GM23248 (cell line): ENCODE measurements at regions not wholly inside any gene's neighbourhood (a gene's known extent, or its start where the extent isn't known, plus 50 kb on each side); places are given as distances from the start of the nearest gene placed in this dataset.
"Not testable (repeated sequence)": the region's sequence is repeated elsewhere in the genome, so short reads cannot be mapped to it uniquely, and the experiment has no call there.

Source experiments
- DNase-seq: peaks from one replicate; pipeline ENCODE4 v3.0.0-alpha.2; 2015
- H2AFZ ChIP-seq: fragments of 200-600 bp; sonication (generic); 2 replicates; pipeline ENCODE4 v1.6.1; 2016; ENCODE audit warnings: antibody characterized with exemption
- H3F3A ChIP-seq: fragments of 200-600 bp; sonication (generic); 2 replicates; pipeline ENCODE4 v1.6.1; 2016; ENCODE audit warnings: mild to moderate bottlenecking, antibody characterized with exemption, mixed run types; ENCODE audit not compliant: insufficient read depth
- H3K27ac ChIP-seq: fragments of 200-600 bp; sonication (generic); 2 replicates; pipeline ENCODE4 v1.5.1; 2016; ENCODE audit warnings: mild to moderate bottlenecking
- H3K27me3 ChIP-seq: fragments of 200-600 bp; sonication (generic); replicated peaks from 2 replicates; pipeline ENCODE4 v1.6.1; 2016; ENCODE audit warnings: mild to moderate bottlenecking; ENCODE audit not compliant: insufficient read depth
- H3K36me3 ChIP-seq: fragments of 200-600 bp; sonication (generic); 2 replicates; pipeline ENCODE4 v1.6.1; 2016; ENCODE audit warnings: low read depth, mild to moderate bottlenecking
- H3K4me1 ChIP-seq: fragments of 200-600 bp; sonication (generic); 2 replicates; pipeline ENCODE4 v1.6.1; 2016; ENCODE audit warnings: mild to moderate bottlenecking; ENCODE audit not compliant: insufficient read depth
- H3K4me2 ChIP-seq: fragments of 200-600 bp; sonication (generic); one replicate; pipeline ENCODE4 v1.6.1; 2016; ENCODE audit warnings: mild to moderate bottlenecking; ENCODE audit not compliant: unreplicated experiment
- H3K4me3 ChIP-seq: fragments of 200-600 bp; sonication (generic); 2 replicates; pipeline ENCODE4 v1.5.1; 2016; ENCODE audit warnings: mild to moderate bottlenecking
- H3K79me2 ChIP-seq: fragments of 200-600 bp; sonication (generic); 2 replicates; pipeline ENCODE4 v1.6.1; 2016; ENCODE audit warnings: mild to moderate bottlenecking; ENCODE audit not compliant: insufficient read depth
- H3K9ac ChIP-seq: fragments of 200-600 bp; sonication (generic); 2 replicates; pipeline ENCODE4 v1.6.1; 2016; ENCODE audit warnings: mild to moderate bottlenecking
- H3K9me2 ChIP-seq: fragments of 200-600 bp; sonication (generic); 2 replicates; pipeline ENCODE4 v1.6.1; 2016; ENCODE audit warnings: mixed run types, mild to moderate bottlenecking, moderate library complexity; ENCODE audit not compliant: insufficient read depth
- H3K9me3 ChIP-seq: fragments of 200-600 bp; sonication (generic); one replicate; pipeline ENCODE4 v1.6.1; 2017; ENCODE audit warnings: low read depth
- H4K20me1 ChIP-seq: fragments of 200-600 bp; sonication (generic); 2 replicates; pipeline ENCODE4 v1.6.0; 2016; ENCODE audit not compliant: insufficient read depth
- EZH2 ChIP-seq: fragments of 200-600 bp; sonication (generic); IDR thresholded peaks from 2 replicates; pipeline ENCODE4 v1.6.1; 2018; ENCODE audit warnings: antibody characterized with exemption, mild to moderate bottlenecking; ENCODE audit not compliant: insufficient read depth, poor library complexity, severe bottlenecking
- EZH2phosphoT487 ChIP-seq: fragments of 200-600 bp; sonication (generic); IDR thresholded peaks from 2 replicates; pipeline ENCODE4 v1.6.1; 2018; ENCODE audit warnings: antibody characterized with exemption, moderate library complexity, mild to moderate bottlenecking, low read depth; ENCODE audit not compliant: insufficient read depth
- WGBS, 2 experiments: methylation state at CpG; one replicate each; pipeline ENCODE4 v1.1.6; 2015 to 2017; ENCODE audit warnings: low lambda C conversion rate in 2 of 2, low coverage in 1 of 2; ENCODE audit errors: missing lambda C conversion rate in 2 of 2; 5-methylcytosine and 5-hydroxymethylcytosine counted together
- in situ Hi-C: fragments of 300-500 bp; cut with MboI; formaldehyde crosslinking; loops from 2 replicates; pipeline ENCODE4 v1.15.0; 2020

- no peak overlapping the region for H2AFZ ChIP-seq
- H3K9me2 ChIP-seq, result no peaks in the 10 kb centered on the region
- H3K4me1 ChIP-seq, result no peaks in the 10 kb centered on the region
- TF ChIP-seq EZH2phosphoT487, result no peak
- no peak for TF ChIP-seq EZH2
- no peaks in the 10 kb centered on the region for H4K20me1 ChIP-seq
- no peaks in the 10 kb centered on the region for H3F3A ChIP-seq
- H3K79me2 ChIP-seq, result no peaks in the 10 kb centered on the region
- in situ Hi-C loops, result no loop called here
- no peak overlapping the region for H3K27ac ChIP-seq
- DNase-seq, result no peak
- H3K4me3 ChIP-seq, result no peak overlapping the region
- H3K9me3 ChIP-seq, result no peaks in the 10 kb centered on the region
- 7% methylated on average over 5 of the region's 5 CpGs for WGBS, 2 experiments
- H3K9ac ChIP-seq, result no peak overlapping the region
- H3K4me2 ChIP-seq, result no peak overlapping the region
- H3K36me3 ChIP-seq, result no peaks in the 10 kb centered on the region
- H3K27me3 ChIP-seq, result no peaks in the 10 kb centered on the region
These were observed 512.6 kb downstream of the RERGL start for GRCh38 chr12:17577405-17577804.

DNA sequence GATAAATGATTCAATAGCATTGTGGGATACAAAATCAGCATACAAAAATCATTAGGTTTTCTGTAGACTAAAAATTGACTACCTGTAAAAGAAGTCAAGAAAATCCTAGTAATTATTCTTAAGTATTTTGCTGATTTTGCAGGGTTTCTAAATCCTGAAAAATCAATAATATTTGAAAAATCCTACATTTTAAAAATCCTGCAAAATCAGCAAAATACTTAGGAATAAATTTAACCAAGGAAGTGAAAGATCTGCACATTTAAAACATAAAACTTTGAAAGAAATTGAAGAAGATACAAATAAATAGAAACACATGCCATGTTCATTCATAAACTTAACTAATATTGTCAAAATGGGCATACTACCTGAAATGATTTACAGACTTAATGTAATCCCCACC, 517.7 kb downstream of the RERGL start:
- Histone ChIP-seq H3K27me3 (no peaks in the 10 kb centered on the region), H2AFZ (no peak overlapping the region), H3K4me2 (no peak overlapping the region), H3K9ac (no peak overlapping the region), H3K9me3 (no peaks in the 10 kb centered on the region), H3K27ac (no peak overlapping the region), H3K4me1 (no peaks in the 10 kb centered on the region), H4K20me1 (no peaks in the 10 kb centered on the region), H3K79me2 (no peaks in the 10 kb centered on the region), H3K36me3 (no peaks in the 10 kb centered on the region), H3K9me2 (no peaks in the 10 kb centered on the region), H3F3A (no peaks in the 10 kb centered on the region), H3K4me3 (no peak overlapping the region)
- TF ChIP-seq EZH2, result no peak
- no peak for TF ChIP-seq EZH2phosphoT487
- in situ Hi-C loops, result no loop called here
- no peak for DNase-seq

DNA sequence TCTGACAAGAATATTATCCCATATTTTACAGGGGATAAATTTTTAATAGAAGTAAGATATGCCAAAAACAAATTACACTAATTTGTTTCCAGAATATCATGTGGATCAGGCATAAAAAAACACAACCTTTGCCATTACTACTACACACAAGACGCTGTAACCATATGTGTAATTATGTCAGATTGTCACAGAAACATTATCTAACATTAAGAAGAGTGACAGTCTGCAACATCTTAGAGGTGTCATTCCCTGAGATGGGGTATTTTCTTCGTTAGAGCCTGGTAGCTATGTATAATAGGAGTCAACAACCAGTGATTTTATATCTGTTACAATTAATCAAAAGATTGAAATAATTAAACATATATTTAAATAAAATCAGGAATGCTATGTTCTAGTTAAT, 518.9 kb downstream of the RERGL start:
- 4 to 9% methylated on average over 2 of the region's 2 CpGs for WGBS, 2 experiments
- Histone ChIP-seq H3F3A (no peaks in the 10 kb centered on the region), H3K4me2 (no peak overlapping the region), H3K36me3 (no peaks in the 10 kb centered on the region), H3K9me3 (no peaks in the 10 kb centered on the region), H3K9me2 (no peaks in the 10 kb centered on the region), H3K9ac (no peak overlapping the region), H3K79me2 (no peaks in the 10 kb centered on the region), H2AFZ (no peak overlapping the region), H3K27ac (no peak overlapping the region), H3K4me3 (no peak overlapping the region), H3K27me3 (no peaks in the 10 kb centered on the region), H4K20me1 (no peaks in the 10 kb centered on the region), H3K4me1 (no peaks in the 10 kb centered on the region)
- in situ Hi-C loops, result no loop called here
- TF ChIP-seq EZH2, result no peak
- no peak for TF ChIP-seq EZH2phosphoT487
- no peak for DNase-seq

- in situ Hi-C loops, H3K9ac ChIP-seq, H3K4me1 ChIP-seq, H2AFZ ChIP-seq, H3K4me3 ChIP-seq, DNase-seq, H4K20me1 ChIP-seq, H3K79me2 ChIP-seq, H3K4me2 ChIP-seq, H3K9me2 ChIP-seq, H3K36me3 ChIP-seq, H3K9me3 ChIP-seq, H3K27me3 ChIP-seq, H3K27ac ChIP-seq, H3F3A ChIP-seq: not testable (repeated sequence)
- WGBS, 2 experiments, result 26 to 30% methylated on average over 8 of the region's 8 CpGs
These were observed 525.4 kb downstream of the RERGL start for GRCh38 chr12:17564630-17565029.

GRCh38 chr12:17550011-17550410, 540.0 kb downstream of the RERGL start:
- Histone ChIP-seq H3K9me3 (no peaks in the 10 kb centered on the region), H3K9ac (no peak overlapping the region), H3K27me3 (no peaks in the 10 kb centered on the region), H3K9me2 (no peaks in the 10 kb centered on the region), H3F3A (no peaks in the 10 kb centered on the region), H3K4me3 (no peak overlapping the region), H3K4me2 (no peak overlapping the region), H4K20me1 (no peaks in the 10 kb centered on the region), H3K79me2 (no peaks in the 10 kb centered on the region), H3K36me3 (no peaks in the 10 kb centered on the region), H2AFZ (no peak overlapping the region), H3K27ac (no peak overlapping the region), H3K4me1 (no peaks in the 10 kb centered on the region)
- TF ChIP-seq EZH2 (no peak), EZH2phosphoT487 (no peak)
- WGBS, 2 experiments, result 15 to 25% methylated on average over 1 of the region's 1 CpG
- DNase-seq, result no peak
- in situ Hi-C loops, result no loop called here
